Vagina (tissue), 2 donors: ENCODE measurements at regions not wholly inside any gene's neighbourhood (a gene's known extent, or its start where the extent isn't known, plus 50 kb on each side); places are given as distances from the start of the nearest gene placed in this dataset.

Experiments used
- DNase-seq, 2 donors: peaks; one replicate each; pipeline ENCODE4 v3.0.0-alpha.2; 2017; ENCODE audit errors: extremely low spot score in 2 of 2
- H3K27ac ChIP-seq: fragments of 200-600 bp; sonication (generic); one replicate; pipeline ENCODE4 v1.5.1; 2019
- H3K27me3 ChIP-seq: fragments of 200-600 bp; sonication (generic); one replicate; pipeline ENCODE4 v1.5.1; 2019
- H3K36me3 ChIP-seq, 2 donors: fragments of 200-600 bp; sonication (generic); one replicate each; pipeline ENCODE4 v1.5.1; 2017 to 2019
- H3K4me1 ChIP-seq: fragments of 200-600 bp; sonication (generic); one replicate; pipeline ENCODE4 v1.5.1; 2019
- H3K4me3 ChIP-seq, 2 donors: fragments of 200-600 bp; sonication (generic); 1 replicate in 1 of 2; 2 replicates in 1 of 2; pipeline ENCODE4 v1.5.1; 2016 to 2019
- H3K9me3 ChIP-seq: fragments of 200-600 bp; sonication (generic); one replicate; pipeline ENCODE4 v1.5.1; 2019
- CTCF ChIP-seq, 3 experiments: fragments of 450-650 bp in 2 of 3; fragments of 200-600 bp in 1 of 3; sonication (generic) in 1 of 3; IDR thresholded peaks; one replicate each; pipeline ENCODE4 v1.5.1; 2017 to 2019; ENCODE audit warnings: antibody characterized with exemption in 3 of 3, mild to moderate bottlenecking in 2 of 3, moderate library complexity in 2 of 3
- POLR2A ChIP-seq, 2 donors: fragments of 450-650 bp; IDR thresholded peaks; one replicate each; pipeline ENCODE4 v1.6.1; 2017; ENCODE audit warnings: antibody characterized with exemption in 2 of 2, mild to moderate bottlenecking in 2 of 2, moderate library complexity in 2 of 2
- POLR2AphosphoS5 ChIP-seq, 2 donors: sonication (generic); formaldehyde crosslinking; IDR thresholded peaks; one replicate each; pipeline ENCODE4 v1.9.0; 2017; ENCODE audit warnings: antibody characterized with exemption in 2 of 2, mild to moderate bottlenecking in 2 of 2, low read depth in 1 of 2; ENCODE audit not compliant: insufficient read depth in 1 of 2
- intact Hi-C: fragments of 100-400 bp; cut with DNase I; formaldehyde crosslinking; loops from one replicate; pipeline ENCODE4 v1.15.1; 2023

- no peak overlapping the region for H3K4me3 ChIP-seq
- H3K27me3 ChIP-seq: no peaks in the 10 kb centered on the region
- TF ChIP-seq POLR2AphosphoS5 (IDR thresholded peaks at IDR 0.05; ENCODE audit: insufficient read depth in 1 of 2, low read depth in 1 of 2): no peak
- TF ChIP-seq POLR2A (IDR thresholded peaks at IDR 0.05): no peak
- no peak for TF ChIP-seq CTCF (IDR thresholded peaks at IDR 0.05)
- intact Hi-C loops: no loop called here
- no peaks in the 10 kb centered on the region for H3K36me3 ChIP-seq
- no peaks in the 10 kb centered on the region for H3K4me1 ChIP-seq
- no peak overlapping the region for H3K27ac ChIP-seq
- H3K9me3 ChIP-seq: no peaks in the 10 kb centered on the region
- no peak for DNase-seq
Measured at GRCh38 chr14:28116716-28117115, 649.9 kb upstream of the FOXG1 start.

- H3K36me3 ChIP-seq: no peaks in the 10 kb centered on the region
- intact Hi-C loops: no loop called here
- H3K27me3 ChIP-seq: no peaks in the 10 kb centered on the region
- TF ChIP-seq POLR2AphosphoS5 (IDR thresholded peaks at IDR 0.05; ENCODE audit: insufficient read depth in 1 of 2, low read depth in 1 of 2): no peak
- TF ChIP-seq POLR2A (IDR thresholded peaks at IDR 0.05): no peak
- TF ChIP-seq CTCF (IDR thresholded peaks at IDR 0.05): no peak
- H3K9me3 ChIP-seq: no peaks in the 10 kb centered on the region
- no peak overlapping the region for H3K4me3 ChIP-seq
- DNase-seq: no peak
- H3K4me1 ChIP-seq: no peaks in the 10 kb centered on the region
- no peak overlapping the region for H3K27ac ChIP-seq
Measured at GRCh38 chr14:28119849-28120248, 646.7 kb upstream of the FOXG1 start.

- no peak overlapping the region for H3K27ac ChIP-seq
- no peaks in the 10 kb centered on the region for H3K4me1 ChIP-seq
- intact Hi-C loops: no loop called here
- no peaks in the 10 kb centered on the region for H3K9me3 ChIP-seq
- DNase-seq: no peak
- H3K4me3 ChIP-seq: no peak overlapping the region
- TF ChIP-seq CTCF (IDR thresholded peaks at IDR 0.05): no peak
- TF ChIP-seq POLR2AphosphoS5 (IDR thresholded peaks at IDR 0.05; ENCODE audit: insufficient read depth in 1 of 2, low read depth in 1 of 2): no peak
- no peak for TF ChIP-seq POLR2A (IDR thresholded peaks at IDR 0.05)
- H3K27me3 ChIP-seq: no peaks in the 10 kb centered on the region
- H3K36me3 ChIP-seq: no peaks in the 10 kb centered on the region
Measured at GRCh38 chr14:28120391-28120790, 646.2 kb upstream of the FOXG1 start.

GRCh38 chr14:28121512-28122297 lies 644.9 kb upstream of the FOXG1 start:
- Histone ChIP-seq H3K27me3 (no peaks in the 10 kb centered on the region), H3K36me3 (no peaks in the 10 kb centered on the region), H3K4me1 (no peaks in the 10 kb centered on the region), H3K9me3 (no peaks in the 10 kb centered on the region), H3K27ac (no peak overlapping the region), H3K4me3 (no peak overlapping the region)
- intact Hi-C loops: no loop called here
- DNase-seq: no peak
- TF ChIP-seq POLR2A (IDR thresholded peaks at IDR 0.05): no peak
- no peak for TF ChIP-seq CTCF (IDR thresholded peaks at IDR 0.05)
- no peak for TF ChIP-seq POLR2AphosphoS5 (IDR thresholded peaks at IDR 0.05; ENCODE audit: insufficient read depth in 1 of 2, low read depth in 1 of 2)

- Histone ChIP-seq H3K4me3 (no peak overlapping the region), H3K9me3 (no peaks in the 10 kb centered on the region), H3K27me3 (no peaks in the 10 kb centered on the region), H3K4me1 (no peaks in the 10 kb centered on the region), H3K36me3 (no peaks in the 10 kb centered on the region), H3K27ac (no peak overlapping the region)
- TF ChIP-seq POLR2AphosphoS5 (IDR thresholded peaks at IDR 0.05; ENCODE audit: insufficient read depth in 1 of 2, low read depth in 1 of 2) (no peak), CTCF (IDR thresholded peaks at IDR 0.05) (no peak), POLR2A (IDR thresholded peaks at IDR 0.05) (no peak)
- intact Hi-C loops: no loop called here
- DNase-seq: no peak
Measured at GRCh38 chr14:28130610-28131284, 635.8 kb upstream of the FOXG1 start.
